K562 (cell line): ENCODE measurements at regions not wholly inside any gene's neighbourhood (a gene's known extent, or its start where the extent isn't known, plus 50 kb on each side); places are given as distances from the start of the nearest gene placed in this dataset.

Source experiments
- ATAC-seq: fragments of 200-7000 bp; cut with Tn5 transposase; 3 replicates; pipeline ENCODE4 v1.9.1; 2020; ENCODE audit warnings: moderate library complexity
- BruUV-seq: library from RNA; stranded (reverse); fragments of 400-500 nt; replicated peaks from 2 replicates; lab custom pipeline; 2021; lab: Mats Ljungman, UMichigan
- CTCF ChIA-PET: fragments of 300-600 bp; formaldehyde crosslinking; extraction: SDS; loops from one replicate; lab custom pipeline; 2021; ENCODE audit warnings: low intra/inter-chr PET ratio; lab: Yijun Ruan, JAX
- POLR2A ChIA-PET: fragments of 300-600, 350-650 bp; sonication (Branson Sonifier 250); formaldehyde crosslinking; extraction: SDS; loops from one replicate; lab custom pipeline; 2021; ENCODE audit warnings: antibody characterized with exemption, inconsistent platforms; lab: Yijun Ruan, JAX
- DNase-seq, 4 experiments: peaks; one replicate each; pipeline versions ENCODE4 v3.0.0 to v3.0.0-alpha.2; 2011 to 2018; ENCODE audit warnings: low spot score in 3 of 4, mixed read lengths in 3 of 4; ENCODE audit errors: extremely low read depth in 1 of 4
- FAIRE-seq: peaks from 2 replicates; lab custom pipeline; 2011; peaks lifted over from hg19 to GRCh38; lab: Jason Lieb, UNC
- H2AFZ ChIP-seq: 2 replicates; pipeline ENCODE4 v1.6.0; 2011; ENCODE audit warnings: low read depth, low read length, control low read depth, inconsistent platforms
- H3K27ac ChIP-seq: fragments of 200-600 bp; 3 replicates; pipeline ENCODE4 v1.8.0; 2011; ENCODE audit warnings: low read depth, mild to moderate bottlenecking, control low read depth, inconsistent platforms, low read length, moderate library complexity, mixed read lengths; ENCODE audit errors: extremely low read depth
- H3K27me3 ChIP-seq, 2 experiments: fragments of 300-600 bp in 1 of 2; 2 replicates in 1 of 2; 3 replicates in 1 of 2; pipeline versions ENCODE4 v1.6.0 to v1.8.0; 2011; ENCODE audit warnings: inconsistent platforms in 2 of 2, low read length in 2 of 2, mild to moderate bottlenecking in 1 of 2, mixed read lengths in 1 of 2, moderate library complexity in 1 of 2; ENCODE audit not compliant: control insufficient read depth in 2 of 2, insufficient read depth in 2 of 2
- H3K36me3 ChIP-seq: fragments of 300-600 bp; 3 replicates; pipeline ENCODE4 v1.8.0; 2011; ENCODE audit warnings: mild to moderate bottlenecking, low read length, inconsistent platforms; ENCODE audit not compliant: control insufficient read depth, insufficient read depth
- H3K4me1 ChIP-seq, 2 experiments: fragments of 200-600 bp in 1 of 2; replicated peaks in 1 of 2; 2 replicates in 1 of 2; 3 replicates in 1 of 2; pipeline versions ENCODE4 v1.5.1 to v1.8.0; 2011; ENCODE audit warnings: inconsistent platforms in 2 of 2, low read length in 2 of 2, mild to moderate bottlenecking in 1 of 2, mixed read lengths in 1 of 2, moderate library complexity in 1 of 2; ENCODE audit not compliant: control insufficient read depth in 2 of 2, insufficient read depth in 2 of 2
- H3K4me2 ChIP-seq: 2 replicates; pipeline ENCODE4 v1.6.1; 2011; ENCODE audit warnings: low read length, control low read depth, inconsistent platforms, mixed read lengths; ENCODE audit not compliant: insufficient read depth
- H3K4me3 ChIP-seq: fragments of 200-600 bp; sonication (generic), shearing (Covaris generic); 2 replicates; pipeline ENCODE4 v1.5.1; 2016; ENCODE audit warnings: control low read depth, inconsistent platforms
- H3K79me2 ChIP-seq: fragments of 200-600 bp; 3 replicates; pipeline ENCODE4 v1.8.0; 2011; ENCODE audit warnings: low read length, inconsistent platforms; ENCODE audit not compliant: control insufficient read depth, insufficient read depth
- H3K9ac ChIP-seq, 2 experiments: 2 replicates each; pipeline versions ENCODE4 v1.6.0 to v1.6.1; 2011; ENCODE audit warnings: low read depth in 2 of 2, low read length in 2 of 2, control low read depth in 1 of 2, inconsistent platforms in 1 of 2, mild to moderate bottlenecking in 1 of 2, mixed read lengths in 1 of 2; ENCODE audit not compliant: insufficient read depth in 1 of 2
- H3K9me1 ChIP-seq: one replicate; pipeline ENCODE4 v1.6.0; 2011; ENCODE audit warnings: inconsistent platforms, mild to moderate bottlenecking, low read length, moderate library complexity; ENCODE audit not compliant: control insufficient read depth, insufficient read depth
- H3K9me3 ChIP-seq: replicated peaks from 2 replicates; pipeline ENCODE4 v1.5.1; 2011; ENCODE audit warnings: low read depth, low read length, inconsistent platforms; ENCODE audit not compliant: control insufficient read depth, insufficient read depth
- H4K20me1 ChIP-seq: replicated peaks from 2 replicates; pipeline ENCODE4 v1.6.1; 2011; ENCODE audit warnings: low read length, inconsistent platforms, mixed read lengths; ENCODE audit not compliant: control insufficient read depth, insufficient read depth
- JUNB ChIP-seq: fragments of 450-650 bp; formaldehyde crosslinking; conservative IDR thresholded peaks from 2 replicates; pipeline ENCODE4 v1.4.0; 2020; ENCODE audit warnings: mild to moderate bottlenecking
- PRMT5 ChIP-seq: sonication (generic); formaldehyde crosslinking; IDR thresholded peaks from 2 replicates; pipeline ENCODE4 v1.5.0; 2020; ENCODE audit warnings: missing genetic modification reagents
- RBM39 ChIP-seq: fragments of 200-400 bp; formaldehyde crosslinking; optimal IDR thresholded peaks from 2 replicates; pipeline ENCODE3; 2018; ENCODE audit warnings: low read depth, low read length
- STAT5B ChIP-seq: fragments of 250-450 bp; sonication (Bioruptor Pico); IDR thresholded peaks from 2 replicates; pipeline ENCODE4 v1.8.0; 2021; ENCODE audit warnings: mild to moderate bottlenecking, inconsistent platforms
- ZNF165 ChIP-seq: fragments of 250-450 bp; sonication (Bioruptor Pico); IDR thresholded peaks from 2 replicates; pipeline ENCODE4 v1.4.0; 2020; ENCODE audit warnings: borderline replicate concordance
- ZNF445 ChIP-seq: fragments of 250-450 bp; sonication (Bioruptor Pico); IDR thresholded peaks from 2 replicates; pipeline ENCODE4 v1.4.0; 2020; ENCODE audit warnings: low read depth, mild to moderate bottlenecking, moderate library complexity
- WGBS: fragments of 100-300 bp; shearing (Covaris generic); methylation state at CpG from one replicate; pipeline ENCODE4 v1.1.6; 2016; ENCODE audit warnings: low coverage, mixed read lengths; ENCODE audit not compliant: insufficient coverage; ENCODE audit errors: missing lambda C conversion rate; 5-methylcytosine and 5-hydroxymethylcytosine counted together
- in situ Hi-C: fragments of 300-500 bp; cut with MboI; formaldehyde crosslinking; loops from 4 replicates; pipeline ENCODE4 v1.15.0; 2018; ENCODE audit warnings: inconsistent platforms, mixed read lengths
- intact Hi-C: fragments of 100-400 bp; cut with micrococcal nuclease; formaldehyde crosslinking; loops from 2 replicates; pipeline ENCODE4 v1.14.2; 2022
- TF ChIP-seq, protein P1 (sequence below): fragments of 250-450 bp; sonication (Bioruptor Pico); IDR thresholded peaks from 2 replicates; pipeline ENCODE4 v1.4.0; 2020; ENCODE audit warnings: mild to moderate bottlenecking, moderate library complexity, borderline replicate concordance

DNA sequence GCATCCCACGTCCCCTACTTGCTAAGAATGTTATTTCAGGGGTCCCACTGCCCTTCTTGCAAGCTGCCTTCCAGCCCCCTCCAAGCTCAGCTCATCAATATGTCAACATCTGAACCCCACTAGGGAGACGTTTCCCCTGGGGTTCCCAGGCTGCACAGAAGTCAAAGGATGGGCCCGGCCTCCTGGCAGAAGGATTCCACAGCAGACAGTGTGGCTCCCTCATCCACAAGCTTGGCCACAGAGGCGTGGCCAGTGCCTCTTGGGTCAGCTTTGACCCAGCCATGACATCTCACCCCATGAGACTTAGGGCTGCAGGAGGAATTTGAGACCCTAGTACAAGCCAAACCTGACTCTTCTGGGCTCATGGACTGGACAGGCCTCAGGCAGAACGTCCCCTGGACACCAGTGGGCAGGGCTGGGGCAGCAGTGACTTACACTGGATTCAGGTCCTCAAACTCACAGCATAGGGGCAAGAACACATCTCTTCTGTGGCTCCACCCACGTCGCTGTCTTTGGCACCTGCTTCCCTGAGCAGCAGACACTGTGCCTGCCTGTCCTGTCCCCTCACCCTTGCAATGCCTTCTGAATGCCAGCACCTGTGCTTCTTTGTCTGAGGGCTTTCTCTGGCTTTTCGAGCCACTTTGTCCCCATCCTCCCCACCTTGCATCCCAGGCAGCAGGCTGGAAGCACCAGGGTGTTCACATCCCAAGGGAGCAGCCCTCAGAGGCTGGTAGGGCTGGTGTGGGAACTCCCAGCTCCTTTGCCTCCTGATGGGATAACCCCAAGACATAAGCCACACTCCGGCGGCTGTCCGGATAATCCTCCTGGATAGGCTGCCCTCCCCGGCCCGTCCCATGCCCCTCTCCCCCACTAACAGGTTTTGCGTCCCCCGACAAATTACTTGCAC is 56.0 kb upstream of the ENPP7 start:
- in situ Hi-C loops, result no loop called here
- under 1% methylated on average over 13 of the region's 15 CpGs for WGBS
- Histone ChIP-seq H3K4me2 (no peak overlapping the region), H3K9ac (no peak overlapping the region), H4K20me1 (no peaks in the 10 kb centered on the region; the same call in 1 of the 2 replicates), H3K4me1 (no peaks in the 10 kb centered on the region), H3K27me3 (peaks cover 14 to 36% of the 10 kb centered on the region in 2 experiments; a peak in 4 of 5 replicates), H3K9me1 (no peaks in the 10 kb centered on the region), H3K36me3 (no peaks in the 10 kb centered on the region), H3K27ac (no peak overlapping the region), H3K79me2 (no peaks in the 10 kb centered on the region), H3K9me3 (no peaks in the 10 kb centered on the region), H3K4me3 (no peak overlapping the region), H2AFZ (no peak overlapping the region)
- CTCF ChIA-PET, result no interaction called here
- BruUV-seq, result no TSS peak
- DNase-seq, result no peak
- intact Hi-C loops, result no loop called here
- POLR2A ChIA-PET, result no interaction called here
- ATAC-seq, result no peak
- FAIRE-seq, result no peak
- TF ChIP-seq, protein P1, sequence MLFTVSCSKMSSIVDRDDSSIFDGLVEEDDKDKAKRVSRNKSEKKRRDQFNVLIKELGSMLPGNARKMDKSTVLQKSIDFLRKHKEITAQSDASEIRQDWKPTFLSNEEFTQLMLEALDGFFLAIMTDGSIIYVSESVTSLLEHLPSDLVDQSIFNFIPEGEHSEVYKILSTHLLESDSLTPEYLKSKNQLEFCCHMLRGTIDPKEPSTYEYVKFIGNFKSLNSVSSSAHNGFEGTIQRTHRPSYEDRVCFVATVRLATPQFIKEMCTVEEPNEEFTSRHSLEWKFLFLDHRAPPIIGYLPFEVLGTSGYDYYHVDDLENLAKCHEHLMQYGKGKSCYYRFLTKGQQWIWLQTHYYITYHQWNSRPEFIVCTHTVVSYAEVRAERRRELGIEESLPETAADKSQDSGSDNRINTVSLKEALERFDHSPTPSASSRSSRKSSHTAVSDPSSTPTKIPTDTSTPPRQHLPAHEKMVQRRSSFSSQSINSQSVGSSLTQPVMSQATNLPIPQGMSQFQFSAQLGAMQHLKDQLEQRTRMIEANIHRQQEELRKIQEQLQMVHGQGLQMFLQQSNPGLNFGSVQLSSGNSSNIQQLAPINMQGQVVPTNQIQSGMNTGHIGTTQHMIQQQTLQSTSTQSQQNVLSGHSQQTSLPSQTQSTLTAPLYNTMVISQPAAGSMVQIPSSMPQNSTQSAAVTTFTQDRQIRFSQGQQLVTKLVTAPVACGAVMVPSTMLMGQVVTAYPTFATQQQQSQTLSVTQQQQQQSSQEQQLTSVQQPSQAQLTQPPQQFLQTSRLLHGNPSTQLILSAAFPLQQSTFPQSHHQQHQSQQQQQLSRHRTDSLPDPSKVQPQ (CRISPR knock-in tag), result no peak
- TF ChIP-seq PRMT5 (CRISPR knock-in tag), result no peak
- TF ChIP-seq ZNF165, result no peak
- no peak for TF ChIP-seq ZNF445
- no peak for TF ChIP-seq STAT5B (CRISPR knock-in tag)
- TF ChIP-seq JUNB (CRISPR knock-in tag), result no peak
- TF ChIP-seq RBM39, result no peak
